ENCODE measurements at regions not wholly inside any gene's neighbourhood (a gene's known extent, or its start where the extent isn't known, plus 50 kb on each side); places are given as distances from the start of the nearest gene placed in this dataset.

GRCh38 chr13:21321269-21321668 is 137.8 kb downstream of the ZDHHC20 start:
- H3K27me3 ChIP-seq, result no peaks in the 10 kb centered on the region

GRCh38 chr13:21322327-21322965 is 136.7 kb downstream of the ZDHHC20 start:
- Histone ChIP-seq H3K27me3 (no peaks in the 10 kb centered on the region), H3K4me1 (peaks cover 0 to 10% (median 4%) of the 10 kb centered on the region in 10 experiments; a peak in 7 of 20 replicates), H3K4me2 (no peak overlapping the region), H3K27ac (no peak overlapping the region), H3K9ac (no peak overlapping the region), H4K20me1 (no peaks in the 10 kb centered on the region; a peak in 1 of 22 replicates), H3K4me3 (no peak overlapping the region), H3K36me3 (peaks cover 26 to 66% (median 54%) of the 10 kb centered on the region in 11 experiments), H3K9me3 (replicated peaks in 1 of 11) (peaks cover 11 to 30% (median 23%) of the 10 kb centered on the region in 11 experiments; a peak in 20 of 22 replicates)
- no peak for TF ChIP-seq Cebpa-rat (IDR thresholded peaks at IDR 0.05)

More at GRCh38 chr13:21321269-21321668, 137.8 kb downstream of the ZDHHC20 start:
- H3K4me2 ChIP-seq, result no peak overlapping the region
- no peak overlapping the region for H3K4me3 ChIP-seq
- peaks cover 0 to 10% (median 4%) of the 10 kb centered on the region in 10 experiments; a peak in 6 of 20 replicates for H3K4me1 ChIP-seq
- H4K20me1 ChIP-seq, result no peaks in the 10 kb centered on the region; a peak in 1 of 22 replicates
- peaks cover 21 to 56% (median 44%) of the 10 kb centered on the region in 11 experiments for H3K36me3 ChIP-seq
- no peak for TF ChIP-seq Cebpa-rat (IDR thresholded peaks at IDR 0.05)
- H3K27ac ChIP-seq, result no peak overlapping the region
- H3K9me3 ChIP-seq (replicated peaks in 1 of 11), result peaks cover 11 to 34% (median 23%) of the 10 kb centered on the region in 11 experiments; a peak in 20 of 22 replicates
- no peak overlapping the region for H3K9ac ChIP-seq
